BE2C (cell line): ENCODE measurements at regions not wholly inside any gene's neighbourhood (a gene's known extent, or its start where the extent isn't known, plus 50 kb on each side); places are given as distances from the start of the nearest gene placed in this dataset.

Experiments used
- DNase-seq: peaks from one replicate; pipeline ENCODE4 v3.0.0-alpha.2; 2020
- H3K27me3 ChIP-seq: fragments of 250-450 bp; sonication (Bioruptor Pico); 2 replicates; pipeline ENCODE4 v1.5.1; 2020; ENCODE audit warnings: mild to moderate bottlenecking
- H3K36me3 ChIP-seq: fragments of 250-450 bp; sonication (Bioruptor Pico); 2 replicates; pipeline ENCODE4 v1.5.1; 2020; ENCODE audit warnings: mild to moderate bottlenecking
- H3K4me1 ChIP-seq: fragments of 250-450 bp; sonication (Bioruptor Pico); 2 replicates; pipeline ENCODE4 v1.5.1; 2020
- H3K4me3 ChIP-seq: 2 replicates; pipeline ENCODE4 v1.5.1; 2011; ENCODE audit warnings: low read depth, low read length
- H3K9me3 ChIP-seq: fragments of 250-450 bp; sonication (Bioruptor Pico); 2 replicates; pipeline ENCODE4 v1.5.1; 2020
- CTCF ChIP-seq: IDR thresholded peaks from 2 replicates; pipeline ENCODE4 v1.5.1; 2012; ENCODE audit warnings: mild to moderate bottlenecking, low read depth, low read length

GRCh38 chr2:222351035-222351434 is 52.2 kb upstream of the PAX3 start:
- no peak for TF ChIP-seq CTCF
- no peak overlapping the region for H3K4me3 ChIP-seq
- peaks cover 8% of the 10 kb centered on the region; the same call in 1 of the 2 replicates for H3K4me1 ChIP-seq
- no peaks in the 10 kb centered on the region for H3K36me3 ChIP-seq
- DNase-seq, result no peak
- no peaks in the 10 kb centered on the region; the same call in 1 of the 2 replicates for H3K9me3 ChIP-seq
- no peaks in the 10 kb centered on the region for H3K27me3 ChIP-seq

GRCh38 chr2:222352981-222353380 is 54.2 kb upstream of the PAX3 start:
- no peak for TF ChIP-seq CTCF
- Histone ChIP-seq H3K27me3 (no peaks in the 10 kb centered on the region), H3K4me3 (no peak overlapping the region), H3K9me3 (no peaks in the 10 kb centered on the region; the same call in 1 of the 2 replicates), H3K4me1 (peaks cover 15% of the 10 kb centered on the region), H3K36me3 (no peaks in the 10 kb centered on the region)
- DNase-seq, result no peak

DNA sequence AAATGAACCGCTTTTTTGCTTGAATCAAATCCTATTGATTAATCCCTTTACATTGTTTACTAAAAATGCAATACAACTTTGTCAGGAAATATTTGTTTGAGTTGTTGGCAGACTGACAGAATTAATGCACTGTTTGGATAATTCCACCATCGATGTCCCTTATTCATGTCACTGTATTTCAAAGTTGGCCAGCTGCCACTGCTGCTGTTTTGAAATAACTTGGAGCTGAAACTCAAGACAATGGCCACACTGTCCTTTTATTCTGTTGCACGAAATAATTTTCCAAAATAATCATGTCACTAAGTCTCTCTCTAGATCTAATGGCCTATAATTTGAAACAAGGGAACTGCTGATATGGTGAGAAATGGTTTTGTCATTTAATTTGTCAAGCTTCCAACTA is 55.2 kb upstream of the PAX3 start:
- H3K36me3 ChIP-seq, result no peaks in the 10 kb centered on the region
- no peak for TF ChIP-seq CTCF
- no peak overlapping the region for H3K4me3 ChIP-seq
- no peaks in the 10 kb centered on the region for H3K27me3 ChIP-seq
- no peaks in the 10 kb centered on the region; the same call in 1 of the 2 replicates for H3K9me3 ChIP-seq
- DNase-seq, result peak; percentile 51
- peaks cover 16% of the 10 kb centered on the region for H3K4me1 ChIP-seq

GRCh38 chr2:222355860-222356259 is 57.1 kb upstream of the PAX3 start:
- no peaks in the 10 kb centered on the region for H3K36me3 ChIP-seq
- no peak for TF ChIP-seq CTCF
- peak; percentile 87 for DNase-seq
- H3K4me3 ChIP-seq, result no peak overlapping the region
- H3K27me3 ChIP-seq, result no peaks in the 10 kb centered on the region
- no peaks in the 10 kb centered on the region; the same call in 1 of the 2 replicates for H3K9me3 ChIP-seq
- H3K4me1 ChIP-seq, result peaks cover 32% of the 10 kb centered on the region

DNA sequence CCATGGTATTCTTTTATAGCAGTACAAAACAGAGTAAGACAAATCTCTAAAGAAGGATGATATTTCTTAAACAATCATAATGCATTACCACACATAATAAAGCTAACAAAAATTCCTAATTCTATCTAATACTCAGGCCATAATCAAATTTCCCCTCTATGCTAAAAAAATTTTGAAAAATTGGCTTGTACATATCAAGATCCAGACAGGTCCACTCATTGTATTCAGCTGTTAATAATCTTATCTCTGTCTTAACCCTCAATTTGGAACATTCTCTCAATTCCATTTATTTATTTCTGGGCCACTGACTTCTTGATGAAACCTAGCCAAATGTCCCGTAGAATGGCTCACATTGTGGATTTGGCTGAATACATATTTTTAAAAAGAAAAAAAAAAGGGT is 59.1 kb upstream of the PAX3 start:
- peaks cover 2% of the 10 kb centered on the region; the same call in 1 of the 2 replicates for H3K9me3 ChIP-seq
- H3K36me3 ChIP-seq, result no peaks in the 10 kb centered on the region
- H3K4me3 ChIP-seq, result no peak overlapping the region
- peaks cover 38% of the 10 kb centered on the region for H3K4me1 ChIP-seq
- no peak for TF ChIP-seq CTCF
- H3K27me3 ChIP-seq, result no peaks in the 10 kb centered on the region
- DNase-seq, result no peak

DNA sequence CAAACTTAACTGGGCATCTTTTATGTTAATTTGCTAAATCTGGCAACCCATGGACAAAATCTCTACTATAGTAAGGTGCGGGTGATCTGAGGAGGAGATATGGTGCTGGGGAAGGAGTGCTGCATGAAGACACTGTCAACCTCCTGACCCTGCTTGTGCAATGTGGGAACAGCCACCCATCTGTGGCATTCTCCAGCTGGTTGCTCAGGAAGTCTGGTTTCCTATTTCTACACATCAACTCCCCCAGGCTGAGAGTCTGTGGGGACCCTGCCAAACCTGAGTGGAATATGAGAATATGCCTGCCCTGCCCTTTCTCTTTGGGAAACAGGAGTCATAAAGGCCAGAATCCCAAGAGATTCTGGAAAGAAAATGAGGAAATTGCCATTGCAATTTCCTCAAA is 60.1 kb upstream of the PAX3 start:
- Histone ChIP-seq H3K9me3 (peaks cover 4% of the 10 kb centered on the region; the same call in 1 of the 2 replicates), H3K36me3 (no peaks in the 10 kb centered on the region), H3K4me3 (no peak overlapping the region), H3K4me1 (peaks cover 38% of the 10 kb centered on the region), H3K27me3 (no peaks in the 10 kb centered on the region)
- TF ChIP-seq CTCF, result no peak
- peak; percentile 55 for DNase-seq
